ENCODE measurements at regions not wholly inside any gene's neighbourhood (a gene's known extent, or its start where the extent isn't known, plus 50 kb on each side); places are given as distances from the start of the nearest gene placed in this dataset.

- H3K36me3 ChIP-seq = no peaks in the 10 kb centered on the region
- no peak for TF ChIP-seq EP300 (IDR thresholded peaks at IDR 0.05)
- no peak for TF ChIP-seq POLR2AphosphoS5 (IDR thresholded peaks at IDR 0.05)
- TF ChIP-seq POLR2A (IDR thresholded peaks at IDR 0.05) = no peak
- TF ChIP-seq CTCF (IDR thresholded peaks at IDR 0.05) = no peak
- WGBS = 68% methylated on average over 2 of the region's 2 CpGs
- no peaks in the 10 kb centered on the region for H3K9me3 ChIP-seq
- no peaks in the 10 kb centered on the region for H3K27me3 ChIP-seq
- no peak overlapping the region for H3K27ac ChIP-seq
- no peak overlapping the region for H3K4me3 ChIP-seq
- no peaks in the 10 kb centered on the region for H3K4me1 ChIP-seq
- no peak for DNase-seq (ENCODE audit: low spot score in 2 of 2)
These were observed 182.7 kb upstream of the LDB2 start for GRCh38 chr4:17081179-17081578.

GRCh38 chr4:17077105-17077504 lies 178.7 kb upstream of the LDB2 start:
- no peaks in the 10 kb centered on the region for H3K9me3 ChIP-seq
- TF ChIP-seq EP300 (IDR thresholded peaks at IDR 0.05) (no peak), POLR2A (IDR thresholded peaks at IDR 0.05) (no peak), POLR2AphosphoS5 (IDR thresholded peaks at IDR 0.05) (no peak), CTCF (IDR thresholded peaks at IDR 0.05) (no peak)
- H3K36me3 ChIP-seq = no peaks in the 10 kb centered on the region
- no peaks in the 10 kb centered on the region for H3K27me3 ChIP-seq
- WGBS = 89% methylated on average over 5 of the region's 5 CpGs
- H3K4me3 ChIP-seq = no peak overlapping the region
- no peak overlapping the region for H3K27ac ChIP-seq
- no peak for DNase-seq (ENCODE audit: low spot score in 2 of 2)
- no peaks in the 10 kb centered on the region for H3K4me1 ChIP-seq

GRCh38 chr4:17072483-17072882 lies 174.0 kb upstream of the LDB2 start:
- no peak overlapping the region for H3K27ac ChIP-seq
- peaks cover 11% of the 10 kb centered on the region for H3K4me1 ChIP-seq
- 84% methylated on average over 3 of the region's 3 CpGs for WGBS
- no peaks in the 10 kb centered on the region for H3K36me3 ChIP-seq
- DNase-seq (ENCODE audit: low spot score in 2 of 2) = no peak
- H3K4me3 ChIP-seq = no peak overlapping the region
- no peaks in the 10 kb centered on the region for H3K9me3 ChIP-seq
- TF ChIP-seq POLR2A (IDR thresholded peaks at IDR 0.05) = no peak
- TF ChIP-seq CTCF (IDR thresholded peaks at IDR 0.05) = no peak
- TF ChIP-seq POLR2AphosphoS5 (IDR thresholded peaks at IDR 0.05) = no peak
- no peak for TF ChIP-seq EP300 (IDR thresholded peaks at IDR 0.05)
- H3K27me3 ChIP-seq = no peaks in the 10 kb centered on the region

- Histone ChIP-seq H3K36me3 (no peaks in the 10 kb centered on the region), H3K27me3 (no peaks in the 10 kb centered on the region), H3K27ac (no peak overlapping the region), H3K9me3 (no peaks in the 10 kb centered on the region), H3K4me3 (no peak overlapping the region), H3K4me1 (peaks cover 17% of the 10 kb centered on the region)
- no peak for DNase-seq (ENCODE audit: low spot score in 2 of 2)
- TF ChIP-seq CTCF (IDR thresholded peaks at IDR 0.05) = no peak
- no peak for TF ChIP-seq POLR2A (IDR thresholded peaks at IDR 0.05)
- TF ChIP-seq EP300 (IDR thresholded peaks at IDR 0.05) = no peak
- WGBS = 22% methylated on average over 4 of the region's 4 CpGs
These were observed 170.4 kb upstream of the LDB2 start for GRCh38 chr4:17068891-17069290.

- Histone ChIP-seq H3K27me3 (no peaks in the 10 kb centered on the region), H3K27ac (no peak overlapping the region), H3K4me1 (peaks cover 20% of the 10 kb centered on the region), H3K4me3 (no peak overlapping the region), H3K36me3 (no peaks in the 10 kb centered on the region), H3K9me3 (no peaks in the 10 kb centered on the region)
- DNase-seq (ENCODE audit: low spot score in 2 of 2) = no peak
- 31% methylated on average over 2 of the region's 2 CpGs for WGBS
- TF ChIP-seq POLR2A (IDR thresholded peaks at IDR 0.05) (no peak), POLR2AphosphoS5 (IDR thresholded peaks at IDR 0.05) (no peak), CTCF (IDR thresholded peaks at IDR 0.05) (no peak), EP300 (IDR thresholded peaks at IDR 0.05) (no peak)
These were observed 169.9 kb upstream of the LDB2 start for GRCh38 chr4:17068392-17068791.

All from suprapubic skin (tissue), 4 donors.